RWPE2 (cell line): ENCODE measurements at regions not wholly inside any gene's neighbourhood (a gene's known extent, or its start where the extent isn't known, plus 50 kb on each side); places are given as distances from the start of the nearest gene placed in this dataset.

Experiments
- ATAC-seq: fragments of 200-7000 bp; cut with Tn5 transposase; 3 replicates; pipeline ENCODE4 v1.9.1; 2021; ENCODE audit warnings: low read depth
- DNase-seq: peaks from one replicate; pipeline ENCODE4 v3.0.0-alpha.2; 2020; ENCODE audit warnings: low spot score
- H3K27ac ChIP-seq: fragments of 450-650 bp; 2 replicates; pipeline ENCODE4 v1.5.1; 2017; ENCODE audit warnings: mild to moderate bottlenecking; ENCODE audit not compliant: poor library complexity, severe bottlenecking
- H3K27me3 ChIP-seq: fragments of 250-450 bp; sonication (Bioruptor Pico); 2 replicates; pipeline ENCODE4 v1.5.1; 2021; ENCODE audit warnings: mild to moderate bottlenecking, moderate library complexity; ENCODE audit not compliant: insufficient read depth, poor library complexity, severe bottlenecking
- H3K36me3 ChIP-seq: fragments of 250-450 bp; sonication (Bioruptor Pico); 2 replicates; pipeline ENCODE4 v1.5.1; 2020; ENCODE audit warnings: low read depth, mild to moderate bottlenecking, moderate library complexity
- H3K4me1 ChIP-seq: fragments of 250-450 bp; sonication (Bioruptor Pico); 2 replicates; pipeline ENCODE4 v1.5.1; 2021; ENCODE audit warnings: mild to moderate bottlenecking, moderate library complexity; ENCODE audit not compliant: insufficient read depth, poor library complexity, severe bottlenecking
- H3K4me3 ChIP-seq: fragments of 250-450 bp; sonication (Bioruptor Pico); 2 replicates; pipeline ENCODE4 v1.5.1; 2021; ENCODE audit warnings: mild to moderate bottlenecking, moderate library complexity; ENCODE audit not compliant: severe bottlenecking
- H3K9me3 ChIP-seq: fragments of 250-450 bp; sonication (Bioruptor Pico); 2 replicates; pipeline ENCODE4 v1.5.1; 2021; ENCODE audit warnings: mild to moderate bottlenecking, moderate library complexity; ENCODE audit not compliant: severe bottlenecking
- TF ChIP-seq, protein P1 (sequence below): fragments of 450-650 bp; IDR thresholded peaks from one replicate; pipeline ENCODE4 v1.5.1; 2017; ENCODE audit warnings: mild to moderate bottlenecking, moderate library complexity; ENCODE audit not compliant: poor library complexity, severe bottlenecking

DNA sequence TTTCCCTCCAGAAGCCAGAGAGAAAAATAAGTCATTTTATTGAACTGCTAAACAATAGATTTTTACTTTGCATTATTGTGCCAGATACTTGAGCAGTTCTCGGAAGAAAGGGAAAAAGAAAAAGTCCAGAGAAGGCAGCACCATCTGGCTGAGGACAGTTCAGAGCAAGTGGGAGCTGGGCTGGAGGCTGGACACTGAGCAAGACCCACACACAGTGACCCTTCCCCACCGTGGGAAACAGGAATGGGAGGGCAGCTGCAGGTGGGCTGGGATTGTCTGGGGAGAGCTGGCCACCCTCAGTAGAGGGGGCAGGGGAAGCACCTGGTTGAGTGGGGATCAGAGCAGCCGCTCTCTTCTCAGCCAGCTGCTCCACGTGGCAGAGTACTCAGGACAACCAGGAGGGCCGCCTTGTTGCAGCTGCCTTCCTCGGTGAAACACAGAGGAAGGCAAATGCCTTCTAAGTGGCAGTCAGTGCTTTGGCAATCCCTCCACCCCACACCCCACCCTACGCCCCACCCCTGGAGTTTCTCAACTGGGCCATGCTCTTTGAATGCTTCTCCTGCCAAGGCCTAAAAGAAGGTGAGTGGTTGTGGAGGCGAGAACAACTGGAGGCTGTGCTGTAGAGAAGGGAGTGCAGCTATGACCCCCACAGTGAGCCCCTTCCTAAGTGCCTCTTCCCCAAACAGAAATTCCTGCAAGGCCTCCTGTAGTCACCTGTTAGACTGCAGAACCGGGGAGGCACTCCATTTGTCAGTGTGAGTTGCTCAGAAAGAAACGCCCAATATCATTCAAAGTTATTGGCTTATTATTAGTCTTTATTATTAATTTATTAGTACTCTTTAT, 179.3 kb downstream of the ZIC5 start:
- Histone ChIP-seq H3K4me1 (no peaks in the 10 kb centered on the region), H3K4me3 (no peak overlapping the region), H3K27ac (no peak overlapping the region), H3K36me3 (no peaks in the 10 kb centered on the region), H3K9me3 (no peaks in the 10 kb centered on the region), H3K27me3 (no peaks in the 10 kb centered on the region)
- TF ChIP-seq, protein P1, sequence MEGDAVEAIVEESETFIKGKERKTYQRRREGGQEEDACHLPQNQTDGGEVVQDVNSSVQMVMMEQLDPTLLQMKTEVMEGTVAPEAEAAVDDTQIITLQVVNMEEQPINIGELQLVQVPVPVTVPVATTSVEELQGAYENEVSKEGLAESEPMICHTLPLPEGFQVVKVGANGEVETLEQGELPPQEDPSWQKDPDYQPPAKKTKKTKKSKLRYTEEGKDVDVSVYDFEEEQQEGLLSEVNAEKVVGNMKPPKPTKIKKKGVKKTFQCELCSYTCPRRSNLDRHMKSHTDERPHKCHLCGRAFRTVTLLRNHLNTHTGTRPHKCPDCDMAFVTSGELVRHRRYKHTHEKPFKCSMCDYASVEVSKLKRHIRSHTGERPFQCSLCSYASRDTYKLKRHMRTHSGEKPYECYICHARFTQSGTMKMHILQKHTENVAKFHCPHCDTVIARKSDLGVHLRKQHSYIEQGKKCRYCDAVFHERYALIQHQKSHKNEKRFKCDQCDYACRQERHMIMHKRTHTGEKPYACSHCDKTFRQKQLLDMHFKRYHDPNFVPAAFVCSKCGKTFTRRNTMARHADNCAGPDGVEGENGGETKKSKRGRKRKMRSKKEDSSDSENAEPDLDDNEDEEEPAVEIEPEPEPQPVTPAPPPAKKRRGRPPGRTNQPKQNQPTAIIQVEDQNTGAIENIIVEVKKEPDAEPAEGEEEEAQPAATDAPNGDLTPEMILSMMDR = no peak
- DNase-seq = no peak
- no peak for ATAC-seq

DNA sequence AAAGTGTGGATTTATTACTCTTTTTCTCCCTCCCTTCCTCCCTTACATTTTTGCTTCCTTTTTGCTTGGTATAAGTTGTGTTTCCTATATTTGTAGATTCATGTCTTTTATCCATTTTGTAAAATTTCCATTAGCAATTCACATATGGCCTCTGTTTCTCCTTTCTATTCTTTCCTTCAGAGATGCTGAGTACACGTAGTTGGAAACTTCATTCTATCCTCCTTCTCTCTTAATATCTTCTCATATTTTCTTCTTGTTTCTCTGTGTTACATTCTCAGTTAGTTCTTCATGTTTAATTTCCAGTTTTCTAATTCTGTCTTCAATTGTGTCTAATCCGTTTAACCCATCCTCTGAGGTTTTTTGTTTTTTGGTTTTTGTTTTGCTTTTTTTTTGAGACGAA, 188.9 kb downstream of the ZIC5 start:
- TF ChIP-seq, protein P1 = no peak
- Histone ChIP-seq H3K27me3 (no peaks in the 10 kb centered on the region), H3K4me3 (no peak overlapping the region), H3K9me3 (no peaks in the 10 kb centered on the region), H3K36me3 (no peaks in the 10 kb centered on the region), H3K27ac (no peak overlapping the region), H3K4me1 (no peaks in the 10 kb centered on the region)
- no peak for DNase-seq
- ATAC-seq = no peak

DNA sequence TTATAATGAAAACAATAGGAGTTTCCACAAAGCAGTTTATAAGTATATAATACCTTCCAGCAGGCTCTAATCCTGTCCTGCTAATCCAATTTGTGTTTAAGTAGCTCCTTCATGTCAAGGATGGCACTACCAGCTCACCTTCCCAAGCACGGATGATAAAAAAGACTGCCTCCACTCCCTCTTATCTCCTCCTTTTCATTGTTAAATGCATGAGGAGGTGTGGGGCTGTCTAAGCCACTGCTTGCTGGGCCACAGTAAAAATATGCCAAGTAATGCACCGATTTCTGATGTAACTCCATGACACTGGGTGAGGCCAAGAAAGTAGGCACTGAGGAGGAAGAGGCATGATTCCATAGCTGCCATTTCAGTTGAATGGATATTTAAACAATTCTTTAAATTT, 193.1 kb downstream of the ZIC5 start:
- no peak for ATAC-seq
- TF ChIP-seq, protein P1 = no peak

DNA sequence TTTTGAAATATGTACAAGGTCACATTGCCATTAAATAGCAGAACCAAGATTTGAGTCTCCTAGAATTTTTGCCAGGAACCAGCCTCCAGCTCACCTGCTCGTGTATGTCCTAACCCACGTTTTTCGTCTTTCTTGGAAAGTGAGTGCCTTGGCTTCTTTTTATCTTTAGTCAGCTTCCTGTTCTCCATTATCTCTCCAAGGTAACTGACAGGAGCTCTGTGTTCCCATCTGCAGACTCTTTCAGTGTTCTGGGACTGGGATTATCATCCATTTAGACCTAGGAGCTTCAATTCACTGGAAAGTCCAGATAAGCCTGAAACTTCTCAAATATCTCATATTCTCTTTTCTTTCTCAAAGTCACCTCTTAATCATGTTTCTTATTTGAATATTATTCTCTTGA, 193.7 kb downstream of the ZIC5 start:
- TF ChIP-seq, protein P1 = no peak
- Histone ChIP-seq H3K27me3 (no peaks in the 10 kb centered on the region), H3K4me1 (no peaks in the 10 kb centered on the region), H3K36me3 (no peaks in the 10 kb centered on the region), H3K27ac (no peak overlapping the region), H3K9me3 (no peaks in the 10 kb centered on the region), H3K4me3 (no peak overlapping the region)
- ATAC-seq (no peak), DNase-seq (no peak)

More for the DNA sequence above, 193.1 kb downstream of the ZIC5 start:
- H3K36me3 ChIP-seq = no peaks in the 10 kb centered on the region
- no peaks in the 10 kb centered on the region for H3K27me3 ChIP-seq
- no peak for DNase-seq
- no peak overlapping the region for H3K4me3 ChIP-seq
- H3K4me1 ChIP-seq = no peaks in the 10 kb centered on the region
- H3K9me3 ChIP-seq = no peaks in the 10 kb centered on the region
- H3K27ac ChIP-seq = no peak overlapping the region

DNA sequence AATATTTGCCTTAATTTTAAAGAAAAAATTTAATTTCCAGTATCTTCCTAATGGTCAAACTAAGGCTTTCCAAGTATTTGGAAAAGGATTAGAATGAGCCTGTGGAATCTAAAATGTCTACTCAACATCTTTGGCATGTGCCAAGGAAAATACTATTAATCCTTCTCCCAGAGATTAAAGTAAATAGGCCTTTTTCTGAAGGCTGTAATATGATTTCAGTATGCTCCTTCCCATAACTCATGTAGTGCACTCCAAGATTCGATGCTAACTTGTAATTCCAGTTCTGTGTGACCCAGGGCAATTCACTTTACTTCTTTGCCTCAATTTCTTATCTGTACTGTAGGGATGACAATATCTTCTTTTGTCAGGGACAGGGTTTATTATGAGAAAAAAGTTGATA, 196.9 kb downstream of the ZIC5 start:
- ATAC-seq = no peak
- Histone ChIP-seq H3K27me3 (no peaks in the 10 kb centered on the region), H3K4me3 (no peak overlapping the region), H3K27ac (no peak overlapping the region), H3K4me1 (no peaks in the 10 kb centered on the region), H3K9me3 (no peaks in the 10 kb centered on the region), H3K36me3 (no peaks in the 10 kb centered on the region)
- DNase-seq = no peak
- TF ChIP-seq, protein P1 = no peak
